DND-41 (cell line): ENCODE measurements at regions not wholly inside any gene's neighbourhood (a gene's known extent, or its start where the extent isn't known, plus 50 kb on each side); places are given as distances from the start of the nearest gene placed in this dataset.

Source experiments
- CTCF ChIP-seq: IDR thresholded peaks from 2 replicates; pipeline ENCODE4 v1.5.1; 2012; ENCODE audit warnings: borderline replicate concordance, low read length, moderate library complexity, mild to moderate bottlenecking; ENCODE audit not compliant: poor library complexity, severe bottlenecking; ENCODE audit errors: extremely low read depth
- EZH2 ChIP-seq: IDR thresholded peaks from 3 replicates; pipeline ENCODE4 v1.6.1; 2012; ENCODE audit warnings: borderline replicate concordance, low read depth, mild to moderate bottlenecking, moderate library complexity, low read length, inconsistent platforms; ENCODE audit not compliant: severe bottlenecking

DNA sequence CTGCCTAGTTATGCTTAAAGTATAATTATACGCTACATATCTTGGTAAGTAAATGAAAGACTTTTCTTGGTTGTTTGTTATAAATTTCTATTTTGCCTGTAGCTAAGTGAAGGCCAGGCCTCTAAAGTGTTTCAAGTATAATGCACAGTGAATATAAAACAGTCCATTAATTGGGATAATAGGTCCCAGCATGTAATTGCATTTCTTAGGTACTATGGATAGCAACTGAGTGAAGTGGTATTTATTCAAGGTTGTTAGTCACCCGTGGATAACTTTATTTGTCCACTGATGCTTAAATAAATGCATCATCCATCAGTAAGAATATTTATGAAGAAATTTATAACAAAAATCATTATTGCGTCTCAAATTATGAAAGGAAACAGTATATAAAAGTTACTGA, 59.1 kb downstream of the TEX13C start:
- TF ChIP-seq CTCF (no peak), EZH2 (no peak)
